NCI-H128 (cell line): ENCODE measurements at regions not wholly inside any gene's neighbourhood (a gene's known extent, or its start where the extent isn't known, plus 50 kb on each side); places are given as distances from the start of the nearest gene placed in this dataset.

Experiments used
- DNase-seq: peaks from one replicate; lab custom pipeline; 2025; ENCODE audit not compliant: unreplicated experiment; lab: John Stamatoyannopoulos, UW

DNA sequence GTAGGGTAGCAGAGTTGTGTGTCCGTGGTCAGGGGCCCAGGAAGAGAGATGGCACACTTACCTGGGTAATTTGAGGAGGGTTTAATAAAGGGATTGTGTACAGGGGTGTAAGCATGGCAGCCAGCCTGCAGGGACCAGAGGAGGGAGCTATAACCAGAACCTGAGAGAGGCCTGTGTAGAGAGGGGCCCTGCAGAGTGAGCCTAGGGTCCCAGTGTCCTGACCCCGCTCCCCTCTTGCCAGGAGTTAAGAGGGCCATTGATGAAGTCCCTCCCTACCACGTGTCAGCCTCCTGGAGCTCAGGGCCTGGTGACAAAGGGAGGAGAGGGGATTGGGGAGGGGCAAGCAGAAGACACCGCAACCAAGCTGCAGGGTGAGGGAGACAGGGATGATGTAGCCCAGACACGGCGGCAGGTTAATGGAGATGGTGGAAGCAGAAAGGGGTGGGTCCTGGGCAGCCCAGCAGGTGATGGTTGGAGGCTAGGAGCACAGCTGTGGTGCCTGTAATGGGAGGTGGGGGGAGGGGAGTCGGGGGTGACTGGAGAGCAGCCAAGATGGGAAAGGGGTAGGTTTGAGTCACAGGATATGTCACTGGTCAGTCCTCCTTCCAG is 165.4 kb upstream of the TOPAZ1 start:
- DNase-seq, result no peak

- no peak for DNase-seq
These were observed 164.4 kb upstream of the TOPAZ1 start for GRCh38 chr3:44077267-44077666.

DNA sequence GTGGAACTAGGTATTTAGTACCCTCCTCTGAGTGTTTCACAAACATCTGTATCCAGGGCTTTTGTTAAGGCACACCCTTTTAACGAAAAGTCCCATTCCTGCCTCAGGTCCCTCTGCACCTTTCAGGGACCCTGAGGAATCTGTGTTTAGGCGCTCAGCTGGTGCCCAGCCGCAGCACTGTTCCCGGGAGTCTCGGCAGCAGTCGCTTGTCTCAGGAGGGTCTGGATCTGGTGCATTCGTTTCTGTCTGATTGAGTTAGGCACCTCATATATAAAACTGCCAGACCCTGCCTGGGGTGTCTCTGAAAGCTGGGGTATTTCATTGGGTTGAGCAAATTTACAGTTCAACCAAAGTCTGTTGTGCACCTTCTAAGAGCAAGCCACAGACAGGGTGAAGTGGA is 162.8 kb upstream of the TOPAZ1 start:
- DNase-seq, result no peak

DNA sequence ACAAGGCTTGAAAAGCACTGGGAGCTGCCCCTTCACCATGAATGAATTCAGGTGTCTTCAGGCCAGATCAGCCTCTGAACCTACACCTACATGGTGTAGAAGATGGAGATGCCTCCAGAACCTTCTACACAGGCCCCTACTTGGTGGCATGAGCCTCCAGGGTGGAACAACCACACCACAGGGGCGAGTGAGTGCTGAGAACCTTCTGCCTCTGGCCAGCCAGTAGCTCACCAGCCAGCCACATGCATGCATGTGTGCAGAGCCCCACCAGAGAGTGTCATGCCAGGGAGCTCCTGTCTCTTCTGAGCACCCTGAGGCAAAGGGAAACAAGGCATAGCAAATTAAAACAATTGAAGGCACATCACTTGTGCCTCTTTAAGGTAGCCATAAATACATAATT is 161.8 kb upstream of the TOPAZ1 start:
- no peak for DNase-seq

- DNase-seq, result no peak
These were observed 161.1 kb upstream of the TOPAZ1 start for GRCh38 chr3:44080474-44081072.

DNA sequence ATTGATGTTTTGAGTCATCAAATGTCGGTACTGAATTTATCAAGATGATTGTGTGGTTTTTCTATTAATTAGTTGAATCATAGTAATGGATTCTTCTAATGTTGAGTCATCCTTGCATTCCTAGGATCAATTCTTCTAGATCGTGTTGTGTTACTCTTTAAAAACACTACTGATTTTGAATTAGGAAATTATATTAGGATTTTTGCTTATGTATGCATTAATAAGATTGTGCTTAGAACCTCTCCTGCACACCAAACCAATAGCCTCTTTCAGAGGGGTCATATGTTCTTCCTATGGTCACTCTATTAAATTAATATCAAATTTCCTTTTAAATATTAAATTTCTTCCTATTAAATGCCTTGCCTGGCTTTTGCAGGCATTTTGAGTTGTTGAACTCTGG is 151.7 kb upstream of the TOPAZ1 start:
- DNase-seq, result no peak

- DNase-seq, result no peak
These were observed 149.2 kb upstream of the TOPAZ1 start for GRCh38 chr3:44092497-44092896.

DNA sequence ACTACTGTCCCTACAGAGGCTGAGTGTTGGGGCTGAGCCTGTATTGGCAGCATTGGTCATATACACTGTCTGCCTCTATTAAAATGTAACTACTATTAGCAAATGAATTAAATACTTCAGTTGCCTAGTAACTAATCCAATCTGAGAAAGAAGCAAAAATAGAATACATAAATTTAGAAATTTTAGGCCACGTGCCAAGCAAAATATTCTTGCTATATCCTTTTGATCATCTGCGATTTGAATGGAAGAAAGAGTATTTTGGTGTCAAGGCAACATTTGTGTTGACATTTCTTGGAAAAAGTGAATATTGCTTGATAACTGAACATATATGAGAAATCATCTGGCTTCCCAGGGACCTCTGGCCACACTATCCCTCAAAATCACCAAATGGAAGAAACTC is 148.2 kb upstream of the TOPAZ1 start:
- DNase-seq, result no peak

DNA sequence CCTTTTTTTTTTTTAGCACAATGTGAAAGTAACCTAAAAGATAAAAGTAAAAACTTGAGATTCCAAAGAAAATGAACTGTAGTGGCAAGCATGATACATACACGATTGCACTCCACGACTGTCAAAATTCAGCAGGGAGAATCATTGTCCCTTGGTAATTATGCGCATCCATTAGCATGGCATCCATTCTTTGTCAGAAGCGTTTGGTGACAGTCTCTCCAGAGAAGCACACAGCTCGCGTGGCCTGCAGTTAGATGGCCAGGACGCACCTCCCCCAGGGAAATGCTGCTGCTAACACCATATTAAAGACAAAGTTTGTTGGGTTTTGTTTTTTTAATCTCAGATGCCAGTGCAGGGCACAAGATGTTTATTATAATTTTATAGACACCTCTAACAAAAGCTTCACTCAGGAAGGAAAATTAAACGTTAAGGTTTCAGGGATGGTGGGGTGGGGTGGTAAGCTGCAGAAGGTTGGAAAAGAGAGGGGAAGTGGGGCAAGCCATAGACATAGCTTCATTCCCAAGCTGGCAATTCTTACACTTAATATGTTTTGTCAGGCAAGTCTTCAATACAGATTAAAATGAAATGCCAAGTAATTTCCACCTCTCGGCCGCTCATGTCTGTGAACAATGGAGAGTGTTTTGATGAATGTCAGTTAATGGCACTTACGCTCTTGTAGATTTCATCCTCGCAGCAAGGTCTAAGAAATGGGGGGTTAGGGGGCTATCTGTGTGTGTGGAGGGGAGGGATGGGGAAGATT is 142.8 kb upstream of the TOPAZ1 start:
- no peak for DNase-seq

DNA sequence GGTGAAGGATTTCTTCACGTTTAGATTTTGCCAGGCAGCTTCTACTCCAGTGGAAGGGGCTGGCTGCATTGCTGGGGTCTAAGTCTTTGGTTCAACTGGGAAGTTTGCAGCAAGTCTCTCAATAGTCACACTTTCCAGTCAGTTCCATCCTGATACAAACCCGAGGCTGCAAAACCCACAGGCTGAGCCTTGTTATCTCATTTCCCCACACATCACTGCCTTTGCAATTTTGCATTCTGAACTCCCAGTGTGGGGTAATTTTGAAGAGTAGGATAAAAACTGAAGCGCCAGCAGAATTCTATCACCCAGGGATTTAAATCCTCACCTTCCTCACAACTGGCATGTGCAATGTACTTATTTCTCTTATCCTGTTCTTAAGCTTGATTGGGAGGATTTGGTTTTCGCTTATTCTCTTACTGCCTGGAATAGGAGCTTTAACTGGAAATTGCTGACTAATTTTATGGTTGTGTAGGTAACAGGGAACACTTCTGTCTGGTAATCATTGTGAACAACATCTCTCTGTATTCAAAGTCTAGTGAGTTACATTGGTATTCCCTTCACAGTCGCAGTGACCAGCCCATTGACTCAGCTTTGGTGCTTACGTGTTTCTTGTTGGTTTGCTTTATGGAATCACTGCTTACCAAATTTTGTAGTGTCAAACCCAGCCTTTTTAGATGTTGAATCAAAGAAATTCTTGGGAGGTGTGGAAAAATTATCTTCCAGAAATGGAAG is 142.0 kb upstream of the TOPAZ1 start:
- no peak for DNase-seq

DNA sequence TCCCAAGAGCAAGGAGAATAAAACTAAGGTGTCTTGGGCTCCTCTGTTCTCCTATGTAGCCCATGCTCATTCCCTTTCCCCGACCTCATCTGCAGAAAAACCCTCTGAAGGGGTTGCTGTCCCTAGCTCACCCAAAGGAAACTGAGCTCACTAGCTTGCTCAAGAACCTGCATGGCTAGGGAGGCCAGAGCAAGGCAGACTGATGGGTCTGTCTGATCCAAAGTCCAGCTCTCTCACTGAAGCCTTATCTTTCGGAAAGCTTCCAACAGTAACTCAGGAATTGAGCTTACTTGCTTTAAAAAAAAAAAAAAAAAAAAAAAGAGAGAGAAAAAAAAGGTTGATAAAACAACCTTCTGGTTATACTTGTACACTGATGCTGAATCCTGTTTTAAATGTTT is 141.4 kb upstream of the TOPAZ1 start:
- no peak for DNase-seq

- DNase-seq, result no peak
These were observed 137.6 kb upstream of the TOPAZ1 start for GRCh38 chr3:44104043-44104442.

DNA sequence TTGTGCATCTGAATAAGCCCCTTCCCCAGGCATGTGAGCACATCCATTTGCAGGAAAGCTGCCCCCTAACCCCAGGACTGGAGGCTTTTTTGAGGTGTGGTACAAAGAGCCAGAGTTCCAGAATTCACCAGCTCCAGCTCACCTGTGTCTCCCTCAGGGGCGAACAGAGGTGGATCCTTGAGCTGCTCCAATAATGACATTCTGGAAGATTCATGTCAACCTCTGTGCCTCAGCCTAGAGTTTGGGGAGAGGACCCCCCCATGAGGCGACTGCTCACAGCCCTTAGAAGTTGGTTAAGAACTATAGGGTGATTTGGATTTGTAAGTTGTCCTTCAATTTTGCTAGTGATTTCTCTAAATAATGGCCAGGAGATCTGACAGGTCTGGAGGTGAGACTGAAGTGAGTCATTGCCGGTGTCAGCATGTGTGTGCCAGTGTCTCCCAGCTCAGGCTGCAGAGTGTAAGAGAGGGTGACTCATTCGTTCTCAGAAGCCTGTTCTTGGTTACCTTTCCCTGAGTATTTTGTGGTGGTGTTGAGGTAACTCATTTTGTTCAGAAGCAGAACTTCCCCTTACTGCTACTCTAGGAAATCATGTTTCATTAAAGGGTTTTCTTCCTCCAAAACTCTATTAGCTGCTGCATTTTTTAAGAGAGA is 136.9 kb upstream of the TOPAZ1 start:
- no peak for DNase-seq

- no peak for DNase-seq
These were observed 136.1 kb upstream of the TOPAZ1 start for GRCh38 chr3:44105571-44105970.

- DNase-seq, result no peak
These were observed 134.9 kb upstream of the TOPAZ1 start for GRCh38 chr3:44106756-44107155.

DNA sequence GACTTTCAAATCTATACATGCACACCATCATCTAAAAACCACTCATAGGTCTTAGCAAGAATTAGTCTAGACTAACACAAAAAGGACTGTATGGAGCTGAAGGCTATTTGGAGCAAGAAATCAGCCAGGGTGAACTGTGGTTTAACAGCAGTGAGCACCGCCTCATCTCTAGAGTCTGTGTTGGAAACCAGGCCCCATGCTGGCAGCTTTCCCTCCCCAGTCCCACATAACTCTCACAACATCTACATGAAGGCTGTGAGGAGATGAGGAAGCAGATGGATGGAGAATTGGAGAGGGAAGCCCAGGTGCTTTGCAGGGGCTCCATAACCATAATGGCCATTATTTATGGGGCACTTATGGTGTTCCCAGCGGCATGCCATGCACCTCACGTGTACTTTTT is 133.2 kb upstream of the TOPAZ1 start:
- no peak for DNase-seq

DNA sequence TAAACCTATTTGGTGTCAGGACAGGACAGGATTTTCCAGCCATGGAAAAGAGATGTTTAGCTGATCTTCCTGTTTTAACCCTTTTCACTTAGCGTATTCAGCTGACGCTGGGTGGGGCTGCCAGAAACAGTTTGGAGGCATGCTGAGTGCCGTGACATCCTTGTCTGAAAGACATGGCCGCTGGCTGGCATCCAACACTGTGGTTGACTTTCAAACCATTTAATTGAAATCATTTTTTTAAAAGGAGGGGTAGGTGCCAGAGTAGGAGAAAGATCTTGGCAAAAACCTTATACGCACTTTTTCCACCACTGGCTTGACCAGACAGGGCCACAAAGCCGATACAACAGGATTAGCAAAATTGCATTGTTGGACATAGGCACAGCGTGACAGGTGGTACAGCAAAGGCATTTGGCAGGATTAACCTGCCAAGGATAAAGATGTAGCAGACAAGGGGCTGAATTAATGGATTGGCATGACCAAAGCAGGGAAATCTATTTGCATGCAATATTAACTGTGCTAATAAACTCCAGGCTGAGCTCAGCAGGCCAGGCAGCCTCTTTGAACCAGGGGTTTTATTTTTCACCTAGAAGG is 131.8 kb upstream of the TOPAZ1 start:
- DNase-seq, result no peak

GRCh38 chr3:44110648-44111047 is 131.0 kb upstream of the TOPAZ1 start:
- DNase-seq, result no peak

DNA sequence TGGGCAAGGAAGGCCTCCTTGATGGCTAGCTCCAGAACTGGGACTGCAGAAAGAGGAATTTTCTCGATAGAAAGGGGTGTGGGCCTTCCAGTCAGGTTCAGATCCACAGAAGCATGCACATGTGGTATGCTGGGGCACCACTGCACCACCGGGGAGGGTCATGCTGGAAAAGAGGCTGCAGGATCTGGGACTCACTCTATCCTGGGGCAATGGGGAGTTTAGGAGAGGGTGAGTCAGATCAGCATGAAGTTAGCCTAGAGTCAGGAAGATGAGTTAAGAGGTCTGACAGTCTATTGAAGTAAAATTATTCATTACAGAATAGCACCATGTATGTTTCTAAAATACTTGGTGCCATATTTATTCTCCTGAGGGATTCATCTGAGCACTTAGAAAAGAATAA is 130.2 kb upstream of the TOPAZ1 start:
- no peak for DNase-seq

DNA sequence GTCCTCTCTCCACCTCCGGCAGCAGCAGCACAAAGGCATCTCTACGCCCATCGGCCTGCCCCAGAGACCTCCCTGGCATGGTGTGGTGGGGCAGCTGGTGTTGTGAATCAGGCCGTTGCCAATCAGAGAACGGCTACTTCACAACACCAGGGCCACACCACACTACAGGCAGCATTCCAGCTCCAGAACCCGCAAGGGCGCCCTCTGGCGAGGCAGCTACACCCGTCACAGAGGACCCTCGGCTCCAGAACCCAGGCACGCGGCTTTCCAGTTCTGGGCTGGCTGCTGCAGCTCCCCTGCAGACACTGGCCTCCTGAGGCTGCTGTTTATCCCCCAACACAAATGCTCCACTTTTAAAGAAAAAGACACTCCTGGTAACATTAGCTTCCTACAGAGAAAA is 127.5 kb upstream of the TOPAZ1 start:
- DNase-seq, result no peak

DNA sequence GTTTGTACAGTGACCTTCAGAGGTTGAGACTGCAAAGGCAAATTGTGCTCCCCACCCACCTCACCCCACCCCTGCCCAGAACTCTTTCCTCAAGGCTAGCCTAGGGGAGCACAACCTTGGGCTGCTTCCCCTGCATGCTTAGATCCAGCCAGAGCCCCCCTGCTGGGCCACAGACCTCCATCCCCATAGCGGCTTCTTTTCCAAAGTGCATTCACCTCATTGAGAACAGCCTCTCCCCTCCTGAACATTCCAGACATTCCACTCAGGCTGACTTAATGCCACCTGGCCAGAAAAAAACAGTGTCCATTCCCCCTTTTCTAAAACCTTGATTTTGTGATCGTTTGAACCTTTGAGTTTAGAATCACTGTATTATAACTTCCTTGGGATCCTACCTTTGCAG is 124.4 kb upstream of the TOPAZ1 start:
- DNase-seq, result no peak
